CD4-positive, CD25-positive, alpha-beta regulatory T cell (primary cell): ENCODE measurements at regions not wholly inside any gene's neighbourhood (a gene's known extent, or its start where the extent isn't known, plus 50 kb on each side); places are given as distances from the start of the nearest gene placed in this dataset.
A peak's percentile ranks its signal among the peaks of the same experiment; 100 is the strongest.

ENCODE experiments used
- ATAC-seq, 2 donors: fragments of 150-1000 bp; cut with Tn5 transposase; one replicate each; pipeline ENCODE4 v1.10.0; 2021; ENCODE audit warnings: low read depth in 2 of 2, moderate number of reproducible peaks in 2 of 2, moderate library complexity in 1 of 2
- DNase-seq, 3 donors: peaks; one replicate each; pipeline versions ENCODE4 v3.0.0 to v3.0.0-alpha.2; 2012 to 2022; ENCODE audit warnings: mixed read lengths in 1 of 3
- H3K27ac ChIP-seq: one replicate; pipeline ENCODE4 v1.7.0; 2013; ENCODE audit warnings: mild to moderate bottlenecking, low read length; ENCODE audit not compliant: insufficient read depth, poor library complexity, severe bottlenecking
- H3K27me3 ChIP-seq: one replicate; pipeline ENCODE4 v1.7.0; 2013; ENCODE audit warnings: low read length; ENCODE audit not compliant: control insufficient read depth, insufficient read depth
- H3K36me3 ChIP-seq: one replicate; pipeline ENCODE4 v1.7.0; 2013; ENCODE audit warnings: mild to moderate bottlenecking, low read length, moderate library complexity; ENCODE audit not compliant: control insufficient read depth, insufficient read depth
- H3K4me1 ChIP-seq: 2 replicates; pipeline ENCODE4 v1.7.0; 2013; ENCODE audit warnings: mild to moderate bottlenecking, low read length; ENCODE audit not compliant: insufficient read depth, control insufficient read depth, poor library complexity, severe bottlenecking
- H3K4me3 ChIP-seq: one replicate; pipeline ENCODE4 v1.7.0; 2013; ENCODE audit warnings: low read depth, mild to moderate bottlenecking, low read length, moderate library complexity
- H3K9me3 ChIP-seq, 2 experiments: 1 replicate in 1 of 2; 2 replicates in 1 of 2; pipeline ENCODE4 v1.7.0; 2013; ENCODE audit warnings: low read length in 2 of 2, mild to moderate bottlenecking in 1 of 2, moderate library complexity in 1 of 2; ENCODE audit not compliant: control insufficient read depth in 2 of 2
- H3K27ac Mint-ChIP-seq, 3 donors: one replicate each; pipeline ENCODE4 v1.8.0; 2020 to 2022; ENCODE audit warnings: mild to moderate bottlenecking in 3 of 3, mixed read lengths in 3 of 3, moderate library complexity in 2 of 3
- H3K27me3 Mint-ChIP-seq: one replicate; pipeline ENCODE4 v1.8.0; 2022; ENCODE audit warnings: mild to moderate bottlenecking, mixed read lengths
- H3K36me3 Mint-ChIP-seq: one replicate; pipeline ENCODE4 v1.8.0; 2020; ENCODE audit warnings: mixed read lengths
- H3K4me1 Mint-ChIP-seq, 4 donors: one replicate each; pipeline ENCODE4 v1.8.0; 2020 to 2022; ENCODE audit warnings: mixed read lengths in 4 of 4, mild to moderate bottlenecking in 1 of 4
- H3K4me3 Mint-ChIP-seq, 4 donors: one replicate each; pipeline ENCODE4 v1.8.0; 2020 to 2022; ENCODE audit warnings: mild to moderate bottlenecking in 4 of 4, mixed read lengths in 4 of 4, moderate library complexity in 3 of 4
- H3K9me3 Mint-ChIP-seq, 7 donors: one replicate each; pipeline ENCODE4 v1.8.0; 2020 to 2022; ENCODE audit warnings: mixed read lengths in 7 of 7, mild to moderate bottlenecking in 3 of 7, moderate library complexity in 2 of 7

GRCh38 chr18:5639131-5639530 lies 95.3 kb upstream of the EPB41L3 start:
- Mint-ChIP-seq H3K4me1 (no peaks in the 10 kb centered on the region), H3K4me3 (no peak overlapping the region), H3K27ac (no peak overlapping the region), H3K27me3 (peaks cover 19% of the 10 kb centered on the region), H3K9me3 (peaks cover 0 to 3% (median 0%) of the 10 kb centered on the region in 7 donors), H3K36me3 (no peaks in the 10 kb centered on the region)
- Histone ChIP-seq H3K27me3 (peaks cover 2% of the 10 kb centered on the region), H3K4me1 (no peaks in the 10 kb centered on the region), H3K4me3 (no peak overlapping the region), H3K9me3 (no peaks in the 10 kb centered on the region), H3K27ac (no peak overlapping the region), H3K36me3 (no peaks in the 10 kb centered on the region)
- DNase-seq (no peak), ATAC-seq (no peak)

- peaks cover 0 to 8% (median 0%) of the 10 kb centered on the region in 7 donors for H3K9me3 Mint-ChIP-seq
- no peaks in the 10 kb centered on the region for H3K9me3 ChIP-seq
- H3K4me3 ChIP-seq, result no peak overlapping the region
- H3K27ac ChIP-seq, result no peak overlapping the region
- peaks cover 32% of the 10 kb centered on the region for H3K27me3 Mint-ChIP-seq
- H3K36me3 ChIP-seq, result no peaks in the 10 kb centered on the region
- ATAC-seq (no peak), DNase-seq (no peak)
- peaks cover 15% of the 10 kb centered on the region for H3K27me3 ChIP-seq
- H3K27ac Mint-ChIP-seq, result peak overlapping the region in 1 of 3 donors; percentile 11
- peaks cover 0 to 5% (median 2%) of the 10 kb centered on the region in 4 donors for H3K4me1 Mint-ChIP-seq
- no peak overlapping the region for H3K4me3 Mint-ChIP-seq
- H3K4me1 ChIP-seq, result peaks cover 15% of the 10 kb centered on the region
- H3K36me3 Mint-ChIP-seq, result no peaks in the 10 kb centered on the region
Measured at GRCh38 chr18:5632041-5632440, 88.2 kb upstream of the EPB41L3 start.

GRCh38 chr18:5630900-5631413 lies 87.2 kb upstream of the EPB41L3 start:
- H3K9me3 Mint-ChIP-seq, result peaks cover 0 to 6% (median 0%) of the 10 kb centered on the region in 7 donors
- Histone ChIP-seq H3K9me3 (no peaks in the 10 kb centered on the region), H3K4me1 (peaks cover 15% of the 10 kb centered on the region), H3K4me3 (no peak overlapping the region), H3K27ac (no peak overlapping the region), H3K36me3 (no peaks in the 10 kb centered on the region), H3K27me3 (peaks cover 21% of the 10 kb centered on the region)
- no peak for DNase-seq
- peak overlapping the region in 3 of 4 donors; percentile 14 to 60 (median 27) for H3K4me3 Mint-ChIP-seq
- no peaks in the 10 kb centered on the region for H3K36me3 Mint-ChIP-seq
- no peak for ATAC-seq
- peaks cover 0 to 5% (median 2%) of the 10 kb centered on the region in 4 donors for H3K4me1 Mint-ChIP-seq
- peaks cover 28% of the 10 kb centered on the region for H3K27me3 Mint-ChIP-seq
- H3K27ac Mint-ChIP-seq, result no peak overlapping the region

DNA sequence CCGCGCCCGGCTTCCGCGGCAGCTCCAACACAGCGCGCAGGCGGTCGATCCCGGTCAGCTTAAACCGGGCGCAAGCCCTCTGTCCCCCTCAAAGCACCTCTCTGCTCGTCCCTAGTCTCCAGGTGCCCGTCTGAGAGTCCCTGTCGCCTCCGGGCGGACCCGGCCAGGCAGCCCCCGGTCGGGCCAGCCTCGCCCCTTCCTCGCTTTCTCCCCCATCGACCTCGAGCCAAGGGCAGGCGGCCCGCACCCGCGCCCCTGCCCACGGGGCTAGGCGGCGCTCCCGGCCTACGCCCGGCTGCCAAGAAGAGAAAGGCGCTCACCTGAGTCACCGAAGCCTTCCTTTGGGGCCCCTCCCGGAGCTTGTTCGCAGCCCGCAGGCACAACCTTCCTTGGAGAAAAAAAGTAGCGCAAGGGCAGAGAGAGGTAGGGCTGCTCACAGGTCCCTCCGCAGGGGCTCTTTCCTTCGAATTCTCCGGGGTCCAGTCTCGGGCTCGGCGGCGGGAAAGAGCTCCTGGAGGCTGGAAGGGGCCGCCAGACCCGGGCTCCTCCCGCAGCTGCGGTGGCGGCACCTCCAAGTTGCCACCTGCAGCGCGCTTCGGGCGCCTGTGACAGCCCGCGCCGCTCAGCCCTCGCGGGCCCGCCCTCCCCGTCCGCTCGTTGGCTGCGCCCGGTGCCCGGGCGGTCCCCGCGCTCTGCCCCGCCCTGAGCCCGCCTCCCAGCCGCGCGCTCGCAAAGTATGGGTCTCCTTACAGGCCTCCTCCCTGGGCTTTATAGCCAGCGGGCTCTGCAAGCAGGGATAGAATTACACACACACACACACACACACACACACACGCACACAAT lies 86.5 kb upstream of the EPB41L3 start:
- ATAC-seq (no peak), DNase-seq (peak in 1 of 3 donors; percentile 43)
- H3K27ac Mint-ChIP-seq, result no peak overlapping the region
- H3K9me3 ChIP-seq, result no peaks in the 10 kb centered on the region
- H3K27ac ChIP-seq, result no peak overlapping the region
- H3K27me3 Mint-ChIP-seq, result peaks cover 22% of the 10 kb centered on the region
- peaks cover 15% of the 10 kb centered on the region for H3K4me1 ChIP-seq
- no peak overlapping the region for H3K4me3 Mint-ChIP-seq
- no peaks in the 10 kb centered on the region for H3K36me3 ChIP-seq
- H3K36me3 Mint-ChIP-seq, result no peaks in the 10 kb centered on the region
- no peak overlapping the region for H3K4me3 ChIP-seq
- H3K4me1 Mint-ChIP-seq, result peaks cover 0 to 5% (median 2%) of the 10 kb centered on the region in 4 donors
- H3K9me3 Mint-ChIP-seq, result peaks cover 0 to 6% (median 0%) of the 10 kb centered on the region in 7 donors
- H3K27me3 ChIP-seq, result peaks cover 24% of the 10 kb centered on the region

DNA sequence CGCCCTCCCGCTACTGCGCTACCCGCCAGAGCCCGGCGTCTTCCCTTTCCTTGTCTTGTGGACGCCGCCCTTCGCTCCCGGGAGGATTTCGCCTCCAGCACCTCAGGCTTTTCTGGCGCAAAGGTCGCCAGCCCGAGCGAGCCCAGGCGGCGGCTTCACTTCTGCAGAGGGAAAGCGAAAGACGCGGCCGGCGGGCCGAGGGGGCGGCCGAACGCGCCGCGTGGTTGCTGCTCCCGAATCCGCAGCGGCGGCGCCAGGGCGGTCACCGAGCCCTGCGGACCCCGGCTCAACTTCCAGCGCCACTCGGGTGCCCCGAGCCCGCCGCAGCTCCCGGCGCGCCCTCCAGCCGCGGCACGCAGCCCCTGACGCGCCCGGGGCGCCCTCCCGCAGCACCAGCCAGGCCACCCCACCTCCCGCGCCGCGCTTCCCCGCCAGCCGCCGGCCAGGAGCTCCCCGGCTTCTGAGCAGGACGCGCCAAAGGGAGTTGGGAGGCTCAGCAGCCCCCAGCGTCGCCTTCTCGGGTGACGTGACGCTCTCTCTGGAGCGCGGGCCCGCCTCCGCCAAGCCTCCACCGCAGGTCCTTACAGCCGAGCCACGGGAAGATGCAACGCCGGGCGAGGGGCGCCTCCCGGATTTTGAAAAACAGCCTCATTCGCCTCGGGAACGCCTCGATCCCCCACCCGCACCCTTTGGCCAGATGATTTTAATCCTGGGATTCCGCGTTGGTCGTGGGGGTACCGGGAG lies 84.9 kb upstream of the EPB41L3 start:
- H3K27me3 ChIP-seq, result peaks cover 27% of the 10 kb centered on the region
- no peak overlapping the region for H3K4me3 ChIP-seq
- DNase-seq, result peak in 1 of 3 donors; percentile 1
- H3K36me3 ChIP-seq, result no peaks in the 10 kb centered on the region
- peaks cover 15% of the 10 kb centered on the region for H3K4me1 ChIP-seq
- Mint-ChIP-seq H3K27ac (no peak overlapping the region), H3K9me3 (peaks cover 0 to 6% (median 0%) of the 10 kb centered on the region in 7 donors), H3K36me3 (no peaks in the 10 kb centered on the region), H3K4me3 (peak overlapping the region in 1 of 4 donors; percentile 19), H3K27me3 (peaks cover 17% of the 10 kb centered on the region), H3K4me1 (peaks cover 0 to 5% (median 2%) of the 10 kb centered on the region in 4 donors)
- H3K9me3 ChIP-seq, result no peaks in the 10 kb centered on the region
- ATAC-seq, result no peak
- H3K27ac ChIP-seq, result no peak overlapping the region

- Histone ChIP-seq H3K9me3 (no peaks in the 10 kb centered on the region), H3K27ac (no peak overlapping the region), H3K36me3 (no peaks in the 10 kb centered on the region), H3K4me1 (peaks cover 15% of the 10 kb centered on the region), H3K27me3 (peaks cover 27% of the 10 kb centered on the region), H3K4me3 (no peak overlapping the region)
- H3K9me3 Mint-ChIP-seq, result peaks cover 0 to 4% (median 0%) of the 10 kb centered on the region in 7 donors
- H3K4me3 Mint-ChIP-seq, result peak overlapping the region in 2 of 4 donors; percentile 19 to 60
- H3K27me3 Mint-ChIP-seq, result peaks cover 17% of the 10 kb centered on the region
- H3K4me1 Mint-ChIP-seq, result peaks cover 0 to 5% (median 2%) of the 10 kb centered on the region in 4 donors
- no peak overlapping the region for H3K27ac Mint-ChIP-seq
- DNase-seq, result no peak
- no peaks in the 10 kb centered on the region for H3K36me3 Mint-ChIP-seq
- ATAC-seq, result no peak
Measured at GRCh38 chr18:5627776-5628511, 84.1 kb upstream of the EPB41L3 start.

- no peaks in the 10 kb centered on the region for H3K9me3 ChIP-seq
- Mint-ChIP-seq H3K27me3 (peaks cover 7% of the 10 kb centered on the region), H3K4me1 (peaks cover 0 to 5% (median 2%) of the 10 kb centered on the region in 4 donors), H3K27ac (no peak overlapping the region), H3K9me3 (no peaks in the 10 kb centered on the region), H3K36me3 (no peaks in the 10 kb centered on the region), H3K4me3 (no peak overlapping the region)
- H3K36me3 ChIP-seq, result no peaks in the 10 kb centered on the region
- H3K4me3 ChIP-seq, result no peak overlapping the region
- ATAC-seq (no peak), DNase-seq (no peak)
- H3K27ac ChIP-seq, result no peak overlapping the region
- H3K27me3 ChIP-seq, result peaks cover 24% of the 10 kb centered on the region
- peaks cover 15% of the 10 kb centered on the region for H3K4me1 ChIP-seq
Measured at GRCh38 chr18:5626130-5626880, 82.5 kb upstream of the EPB41L3 start.
